Activated B cell treated with CpG ODN at 0.5 μM for 24 hours (primary cell): ENCODE measurements at regions not wholly inside any gene's neighbourhood (a gene's known extent, or its start where the extent isn't known, plus 50 kb on each side); places are given as distances from the start of the nearest gene placed in this dataset.

Source experiments
- ATAC-seq: fragments of 200-7000 bp; cut with Tn5 transposase; one replicate; pipeline ENCODE4 v1.10.0; 2021; ENCODE audit warnings: low read depth, mild to moderate bottlenecking, moderate library complexity
- CTCF ChIA-PET: fragments of 350-600 bp; sonication (Branson Sonifier 250); formaldehyde crosslinking; loops from one replicate; lab custom pipeline; 2021; ENCODE audit warnings: antibody characterized with exemption; lab: Charles Lee
- POLR2A ChIA-PET: fragments of 350-600 bp; sonication (Branson Sonifier 250); formaldehyde crosslinking; loops from one replicate; lab custom pipeline; 2021; ENCODE audit warnings: antibody characterized with exemption; lab: Charles Lee
- DNase-seq: peaks from one replicate; pipeline ENCODE4 v3.0.0; 2022
- H3K27ac Mint-ChIP-seq: one replicate; pipeline ENCODE4 v1.8.0; 2020; ENCODE audit warnings: mixed read lengths
- H3K27me3 Mint-ChIP-seq: one replicate; pipeline ENCODE4 v1.8.0; 2021; ENCODE audit warnings: mixed read lengths
- H3K36me3 Mint-ChIP-seq: one replicate; pipeline ENCODE4 v1.8.0; 2021; ENCODE audit warnings: low read depth, mixed read lengths
- H3K4me1 Mint-ChIP-seq: one replicate; pipeline ENCODE4 v1.8.0; 2021; ENCODE audit warnings: mixed read lengths
- H3K4me3 Mint-ChIP-seq: one replicate; pipeline ENCODE4 v1.8.0; 2020; ENCODE audit warnings: mild to moderate bottlenecking, mixed read lengths
- H3K9me3 Mint-ChIP-seq: one replicate; pipeline ENCODE4 v1.8.0; 2020; ENCODE audit warnings: mixed read lengths
- intact Hi-C: fragments of 100-400 bp; cut with micrococcal nuclease; formaldehyde crosslinking; loops from one replicate; pipeline ENCODE4 v1.15.1; 2024
- TF ChIP-seq, protein P1 (sequence below): fragments of 200-600 bp; IDR thresholded peaks from one replicate; pipeline ENCODE4 v1.8.0; 2022; ENCODE audit warnings: antibody characterized with exemption, mild to moderate bottlenecking

DNA sequence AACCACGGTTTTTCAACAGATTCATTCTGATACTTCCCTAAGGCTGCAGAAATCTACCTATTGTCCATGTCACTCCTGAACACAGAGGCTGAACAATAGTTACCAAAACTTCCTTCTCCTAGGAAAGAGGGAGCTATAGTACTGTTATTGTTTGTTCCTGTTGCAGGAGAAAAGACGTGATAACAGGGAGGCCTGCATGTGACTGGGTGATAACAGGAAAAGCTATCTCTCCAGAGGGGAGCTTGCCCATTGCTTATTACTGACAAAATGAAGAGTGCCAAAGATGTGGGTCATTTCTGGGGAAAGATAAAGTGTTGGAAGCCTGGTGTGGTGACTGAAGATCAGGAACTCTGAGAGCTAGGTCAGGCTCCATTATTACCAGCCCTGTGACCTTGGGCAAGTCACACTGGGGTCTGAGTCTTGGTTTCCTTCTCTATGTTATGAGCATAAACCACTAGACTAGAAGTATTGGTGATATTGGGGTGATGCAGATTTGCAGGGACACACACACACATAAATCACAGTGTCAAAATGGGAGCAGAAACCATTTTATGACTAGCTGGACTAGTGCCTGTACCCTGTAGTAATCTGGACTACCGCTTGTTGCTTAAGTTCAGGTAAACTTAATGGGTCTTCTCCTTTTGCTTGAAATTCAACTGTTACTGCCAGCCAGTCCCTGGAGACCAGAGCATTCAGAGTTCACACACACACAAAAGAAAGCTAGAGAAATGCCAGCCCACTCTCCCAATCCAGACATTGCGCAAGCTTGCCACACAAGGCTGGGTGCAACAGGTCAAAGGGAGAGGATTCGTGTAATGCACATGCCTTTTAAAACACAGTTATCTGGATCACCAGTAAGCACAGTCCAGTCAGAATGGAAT is 136.0 kb upstream of the CNR1 start:
- H3K4me3 Mint-ChIP-seq = no peak overlapping the region
- ChIA-PET CTCF (no interaction called here), POLR2A (no interaction called here)
- no peak overlapping the region for H3K27ac Mint-ChIP-seq
- TF ChIP-seq, protein P1, sequence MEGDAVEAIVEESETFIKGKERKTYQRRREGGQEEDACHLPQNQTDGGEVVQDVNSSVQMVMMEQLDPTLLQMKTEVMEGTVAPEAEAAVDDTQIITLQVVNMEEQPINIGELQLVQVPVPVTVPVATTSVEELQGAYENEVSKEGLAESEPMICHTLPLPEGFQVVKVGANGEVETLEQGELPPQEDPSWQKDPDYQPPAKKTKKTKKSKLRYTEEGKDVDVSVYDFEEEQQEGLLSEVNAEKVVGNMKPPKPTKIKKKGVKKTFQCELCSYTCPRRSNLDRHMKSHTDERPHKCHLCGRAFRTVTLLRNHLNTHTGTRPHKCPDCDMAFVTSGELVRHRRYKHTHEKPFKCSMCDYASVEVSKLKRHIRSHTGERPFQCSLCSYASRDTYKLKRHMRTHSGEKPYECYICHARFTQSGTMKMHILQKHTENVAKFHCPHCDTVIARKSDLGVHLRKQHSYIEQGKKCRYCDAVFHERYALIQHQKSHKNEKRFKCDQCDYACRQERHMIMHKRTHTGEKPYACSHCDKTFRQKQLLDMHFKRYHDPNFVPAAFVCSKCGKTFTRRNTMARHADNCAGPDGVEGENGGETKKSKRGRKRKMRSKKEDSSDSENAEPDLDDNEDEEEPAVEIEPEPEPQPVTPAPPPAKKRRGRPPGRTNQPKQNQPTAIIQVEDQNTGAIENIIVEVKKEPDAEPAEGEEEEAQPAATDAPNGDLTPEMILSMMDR = no peak
- H3K9me3 Mint-ChIP-seq = no peaks in the 10 kb centered on the region
- no peaks in the 10 kb centered on the region for H3K36me3 Mint-ChIP-seq
- DNase-seq (no peak), ATAC-seq (no peak)
- peaks cover 4% of the 10 kb centered on the region for H3K27me3 Mint-ChIP-seq
- H3K4me1 Mint-ChIP-seq = no peaks in the 10 kb centered on the region
- intact Hi-C loops = no loop called here

DNA sequence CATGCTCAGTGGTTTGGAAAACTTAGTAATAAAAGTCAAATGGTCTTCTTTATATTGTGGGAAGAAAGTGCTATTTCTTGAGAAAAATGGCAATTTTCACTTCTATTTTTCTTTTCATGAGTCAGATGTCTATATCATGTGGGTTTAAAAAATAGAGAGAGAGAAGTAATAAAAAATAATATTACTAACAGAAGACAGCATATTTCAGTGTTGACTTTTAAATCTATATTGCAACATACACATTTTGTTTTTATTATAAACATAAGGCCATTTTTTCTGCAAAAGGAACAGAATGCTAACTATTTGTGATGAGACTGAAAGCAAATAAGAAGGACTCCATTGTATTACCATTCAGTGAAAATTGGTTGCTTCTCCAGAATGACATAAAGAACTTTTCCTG is 135.1 kb upstream of the CNR1 start:
- H3K4me1 Mint-ChIP-seq = no peaks in the 10 kb centered on the region
- TF ChIP-seq, protein P1 = no peak
- ChIA-PET CTCF (no interaction called here), POLR2A (no interaction called here)
- H3K27me3 Mint-ChIP-seq = peaks cover 10% of the 10 kb centered on the region
- H3K9me3 Mint-ChIP-seq = no peaks in the 10 kb centered on the region
- intact Hi-C loops = no loop called here
- DNase-seq = no peak
- H3K4me3 Mint-ChIP-seq = no peak overlapping the region
- no peaks in the 10 kb centered on the region for H3K36me3 Mint-ChIP-seq
- no peak overlapping the region for H3K27ac Mint-ChIP-seq
- no peak for ATAC-seq

DNA sequence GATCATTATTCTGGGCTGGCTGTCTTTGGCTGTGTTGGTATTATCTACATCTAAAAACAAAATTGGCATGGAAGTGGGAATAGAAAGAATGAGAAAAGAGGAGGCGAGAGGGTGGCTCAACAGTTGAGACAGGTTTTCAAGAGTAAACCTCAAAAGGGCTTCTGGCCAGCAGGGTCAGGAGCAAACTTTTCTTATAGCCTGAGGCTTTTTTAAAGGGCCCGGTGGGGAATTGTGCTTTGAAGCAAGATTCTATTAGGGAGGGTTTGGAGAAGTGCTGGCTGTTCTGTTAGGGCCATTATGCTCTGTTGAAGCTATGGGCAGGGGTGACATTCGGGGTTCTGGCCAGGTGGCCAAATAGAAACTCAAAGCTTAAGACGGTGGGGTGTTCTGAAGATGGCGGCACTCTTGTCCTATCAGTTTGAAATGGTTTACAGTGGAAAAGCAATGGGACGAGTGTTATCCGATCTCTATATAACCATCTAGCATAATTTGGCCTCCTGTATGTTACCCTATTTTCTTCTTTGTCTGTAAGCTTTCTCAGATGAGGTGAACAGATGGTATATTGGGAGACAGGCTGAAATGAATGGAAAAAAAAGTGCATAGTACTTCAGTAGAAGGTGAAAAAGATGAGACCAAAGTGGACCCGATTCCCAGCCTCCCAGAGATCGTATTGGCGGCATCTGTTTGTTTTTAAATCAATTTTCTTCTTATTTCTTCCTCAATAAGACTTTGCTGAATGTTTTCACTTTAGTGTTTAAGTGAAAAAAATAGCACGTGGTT is 132.1 kb upstream of the CNR1 start:
- no peak overlapping the region for H3K4me3 Mint-ChIP-seq
- no peaks in the 10 kb centered on the region for H3K9me3 Mint-ChIP-seq
- CTCF ChIA-PET = no interaction called here
- no peaks in the 10 kb centered on the region for H3K36me3 Mint-ChIP-seq
- TF ChIP-seq, protein P1 = no peak
- DNase-seq = no peak
- H3K4me1 Mint-ChIP-seq = no peaks in the 10 kb centered on the region
- no peak for ATAC-seq
- intact Hi-C loops = no loop called here
- POLR2A ChIA-PET = no interaction called here
- H3K27me3 Mint-ChIP-seq = peaks cover 11% of the 10 kb centered on the region
- H3K27ac Mint-ChIP-seq = no peak overlapping the region

DNA sequence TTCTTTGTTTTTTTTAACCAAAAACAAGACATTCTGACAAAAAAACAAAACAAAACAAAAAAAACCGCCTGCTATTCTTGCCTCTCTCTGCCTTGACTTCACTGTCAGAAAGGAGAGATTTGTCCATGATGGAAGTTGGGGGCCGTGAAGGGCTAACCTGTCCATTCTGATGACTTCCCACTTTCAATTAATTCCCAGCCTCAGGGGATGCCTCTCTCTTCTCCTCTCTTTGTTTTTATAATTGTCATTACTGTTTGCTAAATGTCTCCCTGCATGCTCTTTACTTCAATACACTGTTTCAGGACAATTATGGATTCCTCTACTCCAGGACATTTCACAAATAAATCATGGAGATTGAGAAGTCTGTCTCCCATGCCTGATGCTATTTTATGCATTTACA is 130.5 kb upstream of the CNR1 start:
- ChIA-PET CTCF (no interaction called here), POLR2A (no interaction called here)
- TF ChIP-seq, protein P1 = no peak
- Mint-ChIP-seq H3K4me1 (no peaks in the 10 kb centered on the region), H3K36me3 (no peaks in the 10 kb centered on the region), H3K4me3 (no peak overlapping the region), H3K9me3 (no peaks in the 10 kb centered on the region), H3K27ac (no peak overlapping the region), H3K27me3 (peaks cover 11% of the 10 kb centered on the region)
- intact Hi-C loops = no loop called here
- DNase-seq (no peak), ATAC-seq (no peak)

DNA sequence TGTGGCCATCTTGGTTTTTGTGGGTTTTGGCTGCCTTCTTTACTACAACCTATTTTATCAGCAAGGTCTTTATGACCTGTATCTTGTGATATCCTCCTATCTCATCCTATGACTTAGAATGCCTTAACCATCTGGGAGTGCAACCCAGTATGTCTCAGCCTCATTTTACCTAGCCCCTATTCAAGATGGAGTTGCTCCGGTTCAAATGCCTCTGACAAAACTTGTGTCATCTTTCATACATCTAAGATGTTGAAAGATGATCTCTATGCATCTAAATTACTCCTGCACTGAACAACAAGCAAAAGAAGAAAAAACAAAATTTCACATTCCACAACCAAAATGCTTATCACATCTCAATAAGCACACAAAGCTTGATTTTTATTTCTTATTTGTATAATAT is 129.5 kb upstream of the CNR1 start:
- Mint-ChIP-seq H3K4me1 (no peaks in the 10 kb centered on the region), H3K27ac (no peak overlapping the region), H3K27me3 (peaks cover 11% of the 10 kb centered on the region), H3K9me3 (peaks cover 3% of the 10 kb centered on the region), H3K36me3 (no peaks in the 10 kb centered on the region), H3K4me3 (no peak overlapping the region)
- DNase-seq = no peak
- intact Hi-C loops = no loop called here
- ChIA-PET POLR2A (no interaction called here), CTCF (no interaction called here)
- TF ChIP-seq, protein P1 = no peak
- no peak for ATAC-seq
